SK-N-SH treated with all-trans-retinoic acid at 6 μM for 48 hours (cell line): ENCODE measurements at regions not wholly inside any gene's neighbourhood (a gene's known extent, or its start where the extent isn't known, plus 50 kb on each side); places are given as distances from the start of the nearest gene placed in this dataset.

Experiments
- BACH2 ChIP-seq: fragments of 250-450 bp; sonication (Bioruptor Pico); IDR thresholded peaks from 2 replicates; pipeline ENCODE4 v1.9.0; 2021; ENCODE audit warnings: mild to moderate bottlenecking, borderline replicate concordance
- PATZ1 ChIP-seq: fragments of 250-450 bp; sonication (Bioruptor Pico); IDR thresholded peaks from 2 replicates; pipeline ENCODE4 v1.8.0; 2020; ENCODE audit warnings: mild to moderate bottlenecking, moderate library complexity, borderline replicate concordance
- POU6F1 ChIP-seq: fragments of 250-450 bp; sonication (Bioruptor Pico); IDR thresholded peaks from 2 replicates; pipeline ENCODE4 v1.8.0; 2021; ENCODE audit warnings: low read depth, mild to moderate bottlenecking, moderate library complexity, borderline replicate concordance
- ZFP30 ChIP-seq: fragments of 450-650 bp; formaldehyde crosslinking; IDR thresholded peaks from 2 replicates; pipeline ENCODE4 v1.5.0; 2022; ENCODE audit warnings: mild to moderate bottlenecking, moderate library complexity

GRCh38 chr18:25453556-25454269 is 101.7 kb upstream of the ZNF521 start:
- TF ChIP-seq BACH2 = no peak
- no peak for TF ChIP-seq POU6F1
- no peak for TF ChIP-seq PATZ1 (CRISPR knock-in tag)
- TF ChIP-seq ZFP30 = no peak
